ENCODE measurements at regions not wholly inside any gene's neighbourhood (a gene's known extent, or its start where the extent isn't known, plus 50 kb on each side); places are given as distances from the start of the nearest gene placed in this dataset.
A peak's percentile ranks its signal among the peaks of the same experiment; 100 is the strongest.

DNA sequence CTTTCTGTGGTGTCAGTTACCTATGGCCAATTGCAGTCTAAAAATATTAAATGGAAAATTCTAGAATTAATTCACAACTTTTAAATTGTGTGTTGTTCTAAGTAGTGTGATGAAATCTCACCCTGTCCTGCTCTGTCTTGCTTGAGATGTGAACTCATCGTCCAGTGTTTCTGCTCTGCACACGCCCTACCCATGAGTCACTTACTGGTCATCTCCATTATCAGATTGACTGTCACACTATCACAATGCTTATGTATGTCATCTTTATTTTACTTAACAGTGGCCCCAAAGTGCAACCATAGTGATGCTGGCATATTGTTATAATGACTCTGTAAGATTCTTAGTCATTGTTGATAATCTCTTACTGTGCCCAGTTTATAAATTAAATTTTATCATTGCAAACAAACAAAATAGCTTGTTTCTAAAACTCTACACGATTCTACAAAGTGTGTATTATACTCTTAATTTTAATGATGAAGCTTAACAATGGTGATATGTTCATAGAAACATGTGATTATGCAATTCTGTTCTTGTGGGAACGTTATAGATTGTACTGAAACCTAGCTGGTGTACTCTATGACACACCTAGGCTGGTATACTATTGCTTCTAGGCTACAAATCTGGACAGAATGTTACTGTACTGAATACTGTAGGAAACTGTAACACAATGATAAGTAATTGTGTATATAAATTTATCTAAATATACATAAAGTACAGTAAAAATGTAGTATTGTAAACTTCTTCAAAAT is 1086.8 kb upstream of the PIK3C3 start (continued):
- TF ChIP-seq, protein P1, sequence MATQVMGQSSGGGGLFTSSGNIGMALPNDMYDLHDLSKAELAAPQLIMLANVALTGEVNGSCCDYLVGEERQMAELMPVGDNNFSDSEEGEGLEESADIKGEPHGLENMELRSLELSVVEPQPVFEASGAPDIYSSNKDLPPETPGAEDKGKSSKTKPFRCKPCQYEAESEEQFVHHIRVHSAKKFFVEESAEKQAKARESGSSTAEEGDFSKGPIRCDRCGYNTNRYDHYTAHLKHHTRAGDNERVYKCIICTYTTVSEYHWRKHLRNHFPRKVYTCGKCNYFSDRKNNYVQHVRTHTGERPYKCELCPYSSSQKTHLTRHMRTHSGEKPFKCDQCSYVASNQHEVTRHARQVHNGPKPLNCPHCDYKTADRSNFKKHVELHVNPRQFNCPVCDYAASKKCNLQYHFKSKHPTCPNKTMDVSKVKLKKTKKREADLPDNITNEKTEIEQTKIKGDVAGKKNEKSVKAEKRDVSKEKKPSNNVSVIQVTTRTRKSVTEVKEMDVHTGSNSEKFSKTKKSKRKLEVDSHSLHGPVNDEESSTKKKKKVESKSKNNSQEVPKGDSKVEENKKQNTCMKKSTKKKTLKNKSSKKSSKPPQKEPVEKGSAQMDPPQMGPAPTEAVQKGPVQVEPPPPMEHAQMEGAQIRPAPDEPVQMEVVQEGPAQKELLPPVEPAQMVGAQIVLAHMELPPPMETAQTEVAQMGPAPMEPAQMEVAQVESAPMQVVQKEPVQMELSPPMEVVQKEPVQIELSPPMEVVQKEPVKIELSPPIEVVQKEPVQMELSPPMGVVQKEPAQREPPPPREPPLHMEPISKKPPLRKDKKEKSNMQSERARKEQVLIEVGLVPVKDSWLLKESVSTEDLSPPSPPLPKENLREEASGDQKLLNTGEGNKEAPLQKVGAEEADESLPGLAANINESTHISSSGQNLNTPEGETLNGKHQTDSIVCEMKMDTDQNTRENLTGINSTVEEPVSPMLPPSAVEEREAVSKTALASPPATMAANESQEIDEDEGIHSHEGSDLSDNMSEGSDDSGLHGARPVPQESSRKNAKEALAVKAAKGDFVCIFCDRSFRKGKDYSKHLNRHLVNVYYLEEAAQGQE (IDR thresholded peaks at IDR 0.05; ENCODE audit: unreplicated experiment), result no peak

DNA sequence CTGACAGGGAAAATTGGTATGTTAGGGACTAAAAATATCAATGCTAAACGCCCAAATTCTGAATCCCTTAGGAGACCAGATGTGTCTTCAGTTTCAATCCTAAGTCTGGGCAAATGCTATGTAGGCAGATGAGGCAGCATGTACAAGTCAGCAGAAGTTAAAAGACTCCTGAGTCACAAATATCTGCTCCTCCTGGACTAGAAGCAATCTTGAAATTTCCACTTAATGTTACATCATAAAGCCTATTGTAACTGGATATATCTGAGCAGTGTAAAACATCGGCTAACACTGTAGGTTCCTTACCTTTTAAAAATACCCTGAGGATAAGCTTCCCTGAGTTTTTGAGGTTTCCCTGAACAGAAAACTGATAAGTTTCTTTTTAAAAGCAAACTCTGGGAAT is 1087.6 kb upstream of the PIK3C3 start:
- Mint-ChIP-seq H3K27me3 (ENCODE audit: insufficient read depth, low read depth, poor library complexity) (no peaks in the 10 kb centered on the region), H3K36me3 (ENCODE audit: low read depth) (peaks cover 8% of the 10 kb centered on the region), H3K4me1 (no peaks in the 10 kb centered on the region), H3K27ac (no peak overlapping the region), H3K4me3 (no peak overlapping the region), H3K9me3 (peaks cover 7% of the 10 kb centered on the region)
- Histone ChIP-seq H3K4me1 (ENCODE audit: insufficient read depth) (no peaks in the 10 kb centered on the region; the same call in 1 of the 2 replicates), H3K36me3 (ENCODE audit: insufficient read depth) (no peaks in the 10 kb centered on the region), H3K79me2 (replicated peaks; ENCODE audit: insufficient read depth) (no peaks in the 10 kb centered on the region), H3K27ac (ENCODE audit: low read depth) (no peak overlapping the region), H3K27me3 (ENCODE audit: insufficient read depth) (no peaks in the 10 kb centered on the region), H3K9me2 (ENCODE audit: insufficient read depth) (no peaks in the 10 kb centered on the region; the same call in 1 of the 2 replicates), H3K4me2 (no peak overlapping the region), H3F3A (replicated peaks; ENCODE audit: low read depth) (no peaks in the 10 kb centered on the region), H2AFZ (peak overlapping the region; percentile 60; the same call in 1 of the 2 replicates), H4K20me1 (replicated peaks; ENCODE audit: insufficient read depth) (no peaks in the 10 kb centered on the region), H3K4me3 (no peak overlapping the region)
- TF ChIP-seq JUNB (IDR thresholded peaks at IDR 0.05; ENCODE audit: unreplicated experiment) (no peak), ZNF331 (CRISPR knock-in tag; IDR thresholded peaks at IDR 0.05; ENCODE audit: low read depth) (no peak), ZNF114 (CRISPR knock-in tag; IDR thresholded peaks at IDR 0.05) (no peak), CREB1 (CRISPR knock-in tag; IDR thresholded peaks at IDR 0.05; ENCODE audit: low read depth) (no peak)
- TF ChIP-seq, protein P2, sequence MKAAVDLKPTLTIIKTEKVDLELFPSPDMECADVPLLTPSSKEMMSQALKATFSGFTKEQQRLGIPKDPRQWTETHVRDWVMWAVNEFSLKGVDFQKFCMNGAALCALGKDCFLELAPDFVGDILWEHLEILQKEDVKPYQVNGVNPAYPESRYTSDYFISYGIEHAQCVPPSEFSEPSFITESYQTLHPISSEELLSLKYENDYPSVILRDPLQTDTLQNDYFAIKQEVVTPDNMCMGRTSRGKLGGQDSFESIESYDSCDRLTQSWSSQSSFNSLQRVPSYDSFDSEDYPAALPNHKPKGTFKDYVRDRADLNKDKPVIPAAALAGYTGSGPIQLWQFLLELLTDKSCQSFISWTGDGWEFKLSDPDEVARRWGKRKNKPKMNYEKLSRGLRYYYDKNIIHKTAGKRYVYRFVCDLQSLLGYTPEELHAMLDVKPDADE (IDR thresholded peaks at IDR 0.05), result no peak
- TF ChIP-seq, protein P1 (IDR thresholded peaks at IDR 0.05; ENCODE audit: unreplicated experiment), result no peak
- TF ChIP-seq, protein P3, sequence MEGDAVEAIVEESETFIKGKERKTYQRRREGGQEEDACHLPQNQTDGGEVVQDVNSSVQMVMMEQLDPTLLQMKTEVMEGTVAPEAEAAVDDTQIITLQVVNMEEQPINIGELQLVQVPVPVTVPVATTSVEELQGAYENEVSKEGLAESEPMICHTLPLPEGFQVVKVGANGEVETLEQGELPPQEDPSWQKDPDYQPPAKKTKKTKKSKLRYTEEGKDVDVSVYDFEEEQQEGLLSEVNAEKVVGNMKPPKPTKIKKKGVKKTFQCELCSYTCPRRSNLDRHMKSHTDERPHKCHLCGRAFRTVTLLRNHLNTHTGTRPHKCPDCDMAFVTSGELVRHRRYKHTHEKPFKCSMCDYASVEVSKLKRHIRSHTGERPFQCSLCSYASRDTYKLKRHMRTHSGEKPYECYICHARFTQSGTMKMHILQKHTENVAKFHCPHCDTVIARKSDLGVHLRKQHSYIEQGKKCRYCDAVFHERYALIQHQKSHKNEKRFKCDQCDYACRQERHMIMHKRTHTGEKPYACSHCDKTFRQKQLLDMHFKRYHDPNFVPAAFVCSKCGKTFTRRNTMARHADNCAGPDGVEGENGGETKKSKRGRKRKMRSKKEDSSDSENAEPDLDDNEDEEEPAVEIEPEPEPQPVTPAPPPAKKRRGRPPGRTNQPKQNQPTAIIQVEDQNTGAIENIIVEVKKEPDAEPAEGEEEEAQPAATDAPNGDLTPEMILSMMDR (conservative IDR thresholded peaks at IDR 0.05; ENCODE audit: low read depth in 2 of 2), result no peak
- no peak for ATAC-seq
- no peak for DNase-seq (ENCODE audit: low spot score)

Data from GM23338 (cell line).